Vagina (tissue), 2 donors: ENCODE measurements at regions not wholly inside any gene's neighbourhood (a gene's known extent, or its start where the extent isn't known, plus 50 kb on each side); places are given as distances from the start of the nearest gene placed in this dataset.

ENCODE experiments used
- POLR2A ChIP-seq, 2 donors: fragments of 450-650 bp; IDR thresholded peaks; one replicate each; pipeline ENCODE4 v1.6.1; 2017; ENCODE audit warnings: antibody characterized with exemption in 2 of 2, mild to moderate bottlenecking in 2 of 2, moderate library complexity in 2 of 2
- POLR2AphosphoS5 ChIP-seq, 2 donors: sonication (generic); formaldehyde crosslinking; IDR thresholded peaks; one replicate each; pipeline ENCODE4 v1.9.0; 2017; ENCODE audit warnings: antibody characterized with exemption in 2 of 2, mild to moderate bottlenecking in 2 of 2, low read depth in 1 of 2; ENCODE audit not compliant: insufficient read depth in 1 of 2
- TF ChIP-seq, protein P1 (sequence below), 3 experiments: fragments of 450-650 bp in 2 of 3; fragments of 200-600 bp in 1 of 3; sonication (generic) in 1 of 3; IDR thresholded peaks; one replicate each; pipeline ENCODE4 v1.5.1; 2017 to 2019; ENCODE audit warnings: antibody characterized with exemption in 3 of 3, mild to moderate bottlenecking in 2 of 3, moderate library complexity in 2 of 3

- TF ChIP-seq POLR2A (IDR thresholded peaks at IDR 0.05) (no peak), POLR2AphosphoS5 (IDR thresholded peaks at IDR 0.05; ENCODE audit: insufficient read depth in 1 of 2, low read depth in 1 of 2) (no peak)
- TF ChIP-seq, protein P1, sequence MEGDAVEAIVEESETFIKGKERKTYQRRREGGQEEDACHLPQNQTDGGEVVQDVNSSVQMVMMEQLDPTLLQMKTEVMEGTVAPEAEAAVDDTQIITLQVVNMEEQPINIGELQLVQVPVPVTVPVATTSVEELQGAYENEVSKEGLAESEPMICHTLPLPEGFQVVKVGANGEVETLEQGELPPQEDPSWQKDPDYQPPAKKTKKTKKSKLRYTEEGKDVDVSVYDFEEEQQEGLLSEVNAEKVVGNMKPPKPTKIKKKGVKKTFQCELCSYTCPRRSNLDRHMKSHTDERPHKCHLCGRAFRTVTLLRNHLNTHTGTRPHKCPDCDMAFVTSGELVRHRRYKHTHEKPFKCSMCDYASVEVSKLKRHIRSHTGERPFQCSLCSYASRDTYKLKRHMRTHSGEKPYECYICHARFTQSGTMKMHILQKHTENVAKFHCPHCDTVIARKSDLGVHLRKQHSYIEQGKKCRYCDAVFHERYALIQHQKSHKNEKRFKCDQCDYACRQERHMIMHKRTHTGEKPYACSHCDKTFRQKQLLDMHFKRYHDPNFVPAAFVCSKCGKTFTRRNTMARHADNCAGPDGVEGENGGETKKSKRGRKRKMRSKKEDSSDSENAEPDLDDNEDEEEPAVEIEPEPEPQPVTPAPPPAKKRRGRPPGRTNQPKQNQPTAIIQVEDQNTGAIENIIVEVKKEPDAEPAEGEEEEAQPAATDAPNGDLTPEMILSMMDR (IDR thresholded peaks at IDR 0.05): no peak
Measured at GRCh38 chr1:118815909-118816308, 172.2 kb downstream of the TBX15 start.
